ENCODE measurements at regions not wholly inside any gene's neighbourhood (a gene's known extent, or its start where the extent isn't known, plus 50 kb on each side); places are given as distances from the start of the nearest gene placed in this dataset.

GRCh38 chr12:9260931-9261330, 52.7 kb upstream of the PZP start:
- Mint-ChIP-seq H3K4me3 (ENCODE audit: unreplicated experiment) (no peak overlapping the region), H3K4me1 (ENCODE audit: unreplicated experiment) (no peaks in the 10 kb centered on the region), H3K9me3 (ENCODE audit: unreplicated experiment) (no peaks in the 10 kb centered on the region), H3K27me3 (ENCODE audit: unreplicated experiment) (peaks cover 32% of the 10 kb centered on the region), H3K27ac (ENCODE audit: unreplicated experiment) (no peak overlapping the region), H3K36me3 (ENCODE audit: unreplicated experiment) (no peaks in the 10 kb centered on the region)
- no peak for TF ChIP-seq CTCF (IDR thresholded peaks at IDR 0.05)
- no peak for DNase-seq (ENCODE audit: extremely low spot score, unreplicated experiment)

DNA sequence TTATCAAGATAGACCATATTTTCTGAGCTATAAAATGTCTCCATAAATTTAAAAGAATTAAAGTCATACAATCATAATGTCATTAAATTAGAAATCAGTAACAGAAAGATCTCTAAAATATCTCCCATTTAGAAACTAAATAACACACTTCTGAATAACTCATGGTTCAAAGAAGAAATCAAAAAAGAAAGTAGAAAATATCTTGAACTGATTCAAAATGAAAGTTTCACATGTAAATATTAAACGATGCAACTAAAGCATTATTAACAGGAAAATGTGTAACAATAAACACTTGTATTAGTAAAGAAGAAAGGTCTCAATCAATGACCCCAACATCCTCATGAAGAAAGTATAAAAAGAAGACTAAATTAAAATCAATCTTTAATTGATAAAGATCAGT, 50.5 kb upstream of the PZP start:
- Mint-ChIP-seq H3K27me3 (ENCODE audit: unreplicated experiment) (peaks cover 21% of the 10 kb centered on the region), H3K36me3 (ENCODE audit: unreplicated experiment) (no peaks in the 10 kb centered on the region), H3K27ac (ENCODE audit: unreplicated experiment) (no peak overlapping the region), H3K4me3 (ENCODE audit: unreplicated experiment) (no peak overlapping the region), H3K4me1 (ENCODE audit: unreplicated experiment) (no peaks in the 10 kb centered on the region), H3K9me3 (ENCODE audit: unreplicated experiment) (no peaks in the 10 kb centered on the region)
- TF ChIP-seq CTCF (IDR thresholded peaks at IDR 0.05): no peak
- DNase-seq (ENCODE audit: extremely low spot score, unreplicated experiment): no peak

All from osteocyte (in vitro differentiated cells).